ENCODE measurements at regions not wholly inside any gene's neighbourhood (a gene's known extent, or its start where the extent isn't known, plus 50 kb on each side); places are given as distances from the start of the nearest gene placed in this dataset.
A peak's percentile ranks its signal among the peaks of the same experiment; 100 is the strongest.

- Histone ChIP-seq H3K9ac (ENCODE audit: low read length) (no peak overlapping the region), H3K4me2 (ENCODE audit: low read depth, low read length, poor library complexity, severe bottlenecking) (no peak overlapping the region), H3K9me2 (replicated peaks; ENCODE audit: insufficient read depth, low read length) (no peaks in the 10 kb centered on the region), H3K36me3 (ENCODE audit: insufficient read depth, low read length) (no peaks in the 10 kb centered on the region), H3K27me3 (ENCODE audit: low read length) (no peaks in the 10 kb centered on the region), H3K79me2 (ENCODE audit: low read length) (no peaks in the 10 kb centered on the region), H3K27ac (ENCODE audit: low read length) (no peak overlapping the region), H3K4me3 (ENCODE audit: low read length) (no peak overlapping the region), H2AFZ (ENCODE audit: low read length) (no peak overlapping the region), H3K4me1 (ENCODE audit: low read length) (no peaks in the 10 kb centered on the region), H3K9me3 (ENCODE audit: low read length) (peaks cover 13% of the 10 kb centered on the region), H4K20me1 (ENCODE audit: insufficient read depth, low read depth, low read length) (no peaks in the 10 kb centered on the region)
- no peak for DNase-seq
Observed at GRCh38 chr4:144259285-144259684, 118.8 kb upstream of the GYPA start.

GRCh38 chr4:144267084-144267483, 126.6 kb upstream of the GYPA start:
- no peak overlapping the region for H3K4me2 ChIP-seq (ENCODE audit: low read depth, low read length, poor library complexity, severe bottlenecking)
- no peaks in the 10 kb centered on the region for H3K4me1 ChIP-seq (ENCODE audit: low read length)
- no peaks in the 10 kb centered on the region for H3K79me2 ChIP-seq (ENCODE audit: low read length)
- H3K27me3 ChIP-seq (ENCODE audit: low read length): no peaks in the 10 kb centered on the region
- no peaks in the 10 kb centered on the region for H3K36me3 ChIP-seq (ENCODE audit: insufficient read depth, low read length)
- H2AFZ ChIP-seq (ENCODE audit: low read length): no peak overlapping the region
- H3K27ac ChIP-seq (ENCODE audit: low read length): no peak overlapping the region
- H3K9me3 ChIP-seq (ENCODE audit: low read length): no peaks in the 10 kb centered on the region
- no peak overlapping the region for H3K4me3 ChIP-seq (ENCODE audit: low read length)
- H3K9ac ChIP-seq (ENCODE audit: low read length): no peak overlapping the region
- no peaks in the 10 kb centered on the region for H4K20me1 ChIP-seq (ENCODE audit: insufficient read depth, low read depth, low read length)
- no peaks in the 10 kb centered on the region for H3K9me2 ChIP-seq (replicated peaks; ENCODE audit: insufficient read depth, low read length)
- DNase-seq: no peak

- Histone ChIP-seq H3K4me3 (ENCODE audit: low read length) (no peak overlapping the region), H3K9me3 (ENCODE audit: low read length) (no peaks in the 10 kb centered on the region), H3K79me2 (ENCODE audit: low read length) (no peaks in the 10 kb centered on the region), H3K36me3 (ENCODE audit: insufficient read depth, low read length) (no peaks in the 10 kb centered on the region), H3K4me1 (ENCODE audit: low read length) (no peaks in the 10 kb centered on the region), H3K4me2 (ENCODE audit: low read depth, low read length, poor library complexity, severe bottlenecking) (no peak overlapping the region), H2AFZ (ENCODE audit: low read length) (no peak overlapping the region), H3K9ac (ENCODE audit: low read length) (no peak overlapping the region), H3K27me3 (ENCODE audit: low read length) (no peaks in the 10 kb centered on the region), H3K27ac (ENCODE audit: low read length) (no peak overlapping the region), H4K20me1 (ENCODE audit: insufficient read depth, low read depth, low read length) (no peaks in the 10 kb centered on the region), H3K9me2 (replicated peaks; ENCODE audit: insufficient read depth, low read length) (no peaks in the 10 kb centered on the region; the same call in 1 of the 2 replicates)
- peak; percentile 2 for DNase-seq
Observed at GRCh38 chr4:144280688-144281087, 140.2 kb upstream of the GYPA start.

- no peaks in the 10 kb centered on the region for H3K4me1 ChIP-seq (ENCODE audit: low read length)
- no peaks in the 10 kb centered on the region for H3K9me3 ChIP-seq (ENCODE audit: low read length)
- H3K9ac ChIP-seq (ENCODE audit: low read length): no peak overlapping the region
- H3K4me2 ChIP-seq (ENCODE audit: low read depth, low read length, poor library complexity, severe bottlenecking): no peak overlapping the region
- H3K27ac ChIP-seq (ENCODE audit: low read length): no peak overlapping the region
- H3K9me2 ChIP-seq (replicated peaks; ENCODE audit: insufficient read depth, low read length): no peaks in the 10 kb centered on the region; the same call in 1 of the 2 replicates
- H4K20me1 ChIP-seq (ENCODE audit: insufficient read depth, low read depth, low read length): no peaks in the 10 kb centered on the region
- no peaks in the 10 kb centered on the region for H3K79me2 ChIP-seq (ENCODE audit: low read length)
- H3K27me3 ChIP-seq (ENCODE audit: low read length): no peaks in the 10 kb centered on the region
- no peak overlapping the region for H3K4me3 ChIP-seq (ENCODE audit: low read length)
- DNase-seq: peak; percentile 9
- H3K36me3 ChIP-seq (ENCODE audit: insufficient read depth, low read length): no peaks in the 10 kb centered on the region
- no peak overlapping the region for H2AFZ ChIP-seq (ENCODE audit: low read length)
Observed at GRCh38 chr4:144283526-144283925, 143.0 kb upstream of the GYPA start.

GRCh38 chr4:144284026-144284425, 143.5 kb upstream of the GYPA start:
- H3K4me3 ChIP-seq (ENCODE audit: low read length): no peak overlapping the region
- H3K4me2 ChIP-seq (ENCODE audit: low read depth, low read length, poor library complexity, severe bottlenecking): no peak overlapping the region
- H3K9me3 ChIP-seq (ENCODE audit: low read length): no peaks in the 10 kb centered on the region
- no peaks in the 10 kb centered on the region for H4K20me1 ChIP-seq (ENCODE audit: insufficient read depth, low read depth, low read length)
- H3K4me1 ChIP-seq (ENCODE audit: low read length): no peaks in the 10 kb centered on the region
- H3K79me2 ChIP-seq (ENCODE audit: low read length): no peaks in the 10 kb centered on the region
- no peak overlapping the region for H2AFZ ChIP-seq (ENCODE audit: low read length)
- H3K27ac ChIP-seq (ENCODE audit: low read length): no peak overlapping the region
- H3K9me2 ChIP-seq (replicated peaks; ENCODE audit: insufficient read depth, low read length): no peaks in the 10 kb centered on the region; the same call in 1 of the 2 replicates
- no peak for DNase-seq
- H3K36me3 ChIP-seq (ENCODE audit: insufficient read depth, low read length): no peaks in the 10 kb centered on the region
- no peaks in the 10 kb centered on the region for H3K27me3 ChIP-seq (ENCODE audit: low read length)
- H3K9ac ChIP-seq (ENCODE audit: low read length): no peak overlapping the region

- no peak overlapping the region for H2AFZ ChIP-seq (ENCODE audit: low read length)
- peak; percentile 33 for DNase-seq
- H3K4me3 ChIP-seq (ENCODE audit: low read length): no peak overlapping the region
- H3K9me3 ChIP-seq (ENCODE audit: low read length): no peaks in the 10 kb centered on the region
- H3K27me3 ChIP-seq (ENCODE audit: low read length): no peaks in the 10 kb centered on the region
- no peaks in the 10 kb centered on the region for H3K79me2 ChIP-seq (ENCODE audit: low read length)
- H3K4me2 ChIP-seq (ENCODE audit: low read depth, low read length, poor library complexity, severe bottlenecking): no peak overlapping the region
- no peaks in the 10 kb centered on the region for H3K4me1 ChIP-seq (ENCODE audit: low read length)
- no peak overlapping the region for H3K9ac ChIP-seq (ENCODE audit: low read length)
- H4K20me1 ChIP-seq (ENCODE audit: insufficient read depth, low read depth, low read length): no peaks in the 10 kb centered on the region
- H3K27ac ChIP-seq (ENCODE audit: low read length): no peak overlapping the region
- H3K9me2 ChIP-seq (replicated peaks; ENCODE audit: insufficient read depth, low read length): no peaks in the 10 kb centered on the region
- no peaks in the 10 kb centered on the region for H3K36me3 ChIP-seq (ENCODE audit: insufficient read depth, low read length)
Observed at GRCh38 chr4:144288011-144288903, 147.7 kb upstream of the GYPA start.

- H4K20me1 ChIP-seq (ENCODE audit: insufficient read depth, low read depth, low read length): no peaks in the 10 kb centered on the region
- H2AFZ ChIP-seq (ENCODE audit: low read length): no peak overlapping the region
- H3K79me2 ChIP-seq (ENCODE audit: low read length): no peaks in the 10 kb centered on the region
- no peaks in the 10 kb centered on the region for H3K9me2 ChIP-seq (replicated peaks; ENCODE audit: insufficient read depth, low read length)
- no peak for DNase-seq
- H3K9ac ChIP-seq (ENCODE audit: low read length): no peak overlapping the region
- no peak overlapping the region for H3K27ac ChIP-seq (ENCODE audit: low read length)
- no peak overlapping the region for H3K4me2 ChIP-seq (ENCODE audit: low read depth, low read length, poor library complexity, severe bottlenecking)
- H3K27me3 ChIP-seq (ENCODE audit: low read length): no peaks in the 10 kb centered on the region
- H3K36me3 ChIP-seq (ENCODE audit: insufficient read depth, low read length): no peaks in the 10 kb centered on the region
- H3K4me3 ChIP-seq (ENCODE audit: low read length): no peak overlapping the region
- no peaks in the 10 kb centered on the region for H3K4me1 ChIP-seq (ENCODE audit: low read length)
- no peaks in the 10 kb centered on the region for H3K9me3 ChIP-seq (ENCODE audit: low read length)
Observed at GRCh38 chr4:144289667-144290428, 149.3 kb upstream of the GYPA start.

GRCh38 chr4:144291164-144291563, 150.6 kb upstream of the GYPA start:
- DNase-seq: no peak
- no peaks in the 10 kb centered on the region for H3K4me1 ChIP-seq (ENCODE audit: low read length)
- no peak overlapping the region for H3K9ac ChIP-seq (ENCODE audit: low read length)

More at GRCh38 chr4:144291164-144291563, 150.6 kb upstream of the GYPA start:
- Histone ChIP-seq H3K4me3 (ENCODE audit: low read length) (no peak overlapping the region), H3K4me2 (ENCODE audit: low read depth, low read length, poor library complexity, severe bottlenecking) (no peak overlapping the region), H3K27ac (ENCODE audit: low read length) (no peak overlapping the region), H3K9me3 (ENCODE audit: low read length) (no peaks in the 10 kb centered on the region), H4K20me1 (ENCODE audit: insufficient read depth, low read depth, low read length) (no peaks in the 10 kb centered on the region), H3K27me3 (ENCODE audit: low read length) (no peaks in the 10 kb centered on the region), H2AFZ (ENCODE audit: low read length) (no peak overlapping the region), H3K9me2 (replicated peaks; ENCODE audit: insufficient read depth, low read length) (no peaks in the 10 kb centered on the region), H3K79me2 (ENCODE audit: low read length) (no peaks in the 10 kb centered on the region), H3K36me3 (ENCODE audit: insufficient read depth, low read length) (no peaks in the 10 kb centered on the region)
